Vagina (tissue), 2 donors: ENCODE measurements at regions not wholly inside any gene's neighbourhood (a gene's known extent, or its start where the extent isn't known, plus 50 kb on each side); places are given as distances from the start of the nearest gene placed in this dataset.
A peak's percentile ranks its signal among the peaks of the same experiment; 100 is the strongest.

Source experiments
- DNase-seq, 2 donors: peaks; one replicate each; pipeline ENCODE4 v3.0.0-alpha.2; 2017; ENCODE audit errors: extremely low spot score in 2 of 2
- H3K27ac ChIP-seq: fragments of 200-600 bp; sonication (generic); one replicate; pipeline ENCODE4 v1.5.1; 2019
- H3K27me3 ChIP-seq: fragments of 200-600 bp; sonication (generic); one replicate; pipeline ENCODE4 v1.5.1; 2019
- H3K36me3 ChIP-seq, 2 donors: fragments of 200-600 bp; sonication (generic); one replicate each; pipeline ENCODE4 v1.5.1; 2017 to 2019
- H3K4me1 ChIP-seq: fragments of 200-600 bp; sonication (generic); one replicate; pipeline ENCODE4 v1.5.1; 2019
- H3K4me3 ChIP-seq, 2 donors: fragments of 200-600 bp; sonication (generic); 1 replicate in 1 of 2; 2 replicates in 1 of 2; pipeline ENCODE4 v1.5.1; 2016 to 2019
- H3K9me3 ChIP-seq: fragments of 200-600 bp; sonication (generic); one replicate; pipeline ENCODE4 v1.5.1; 2019
- POLR2A ChIP-seq, 2 donors: fragments of 450-650 bp; IDR thresholded peaks; one replicate each; pipeline ENCODE4 v1.6.1; 2017; ENCODE audit warnings: antibody characterized with exemption in 2 of 2, mild to moderate bottlenecking in 2 of 2, moderate library complexity in 2 of 2
- POLR2AphosphoS5 ChIP-seq, 2 donors: sonication (generic); formaldehyde crosslinking; IDR thresholded peaks; one replicate each; pipeline ENCODE4 v1.9.0; 2017; ENCODE audit warnings: antibody characterized with exemption in 2 of 2, mild to moderate bottlenecking in 2 of 2, low read depth in 1 of 2; ENCODE audit not compliant: insufficient read depth in 1 of 2
- intact Hi-C: fragments of 100-400 bp; cut with DNase I; formaldehyde crosslinking; loops from one replicate; pipeline ENCODE4 v1.15.1; 2023
- TF ChIP-seq, protein P1 (sequence below), 3 experiments: fragments of 450-650 bp in 2 of 3; fragments of 200-600 bp in 1 of 3; sonication (generic) in 1 of 3; IDR thresholded peaks; one replicate each; pipeline ENCODE4 v1.5.1; 2017 to 2019; ENCODE audit warnings: antibody characterized with exemption in 3 of 3, mild to moderate bottlenecking in 2 of 3, moderate library complexity in 2 of 3

GRCh38 chr2:235149240-235149659 is 197.4 kb downstream of the SH3BP4 start:
- Histone ChIP-seq H3K36me3 (no peaks in the 10 kb centered on the region), H3K9me3 (no peaks in the 10 kb centered on the region), H3K27ac (no peak overlapping the region), H3K4me1 (no peaks in the 10 kb centered on the region), H3K27me3 (no peaks in the 10 kb centered on the region), H3K4me3 (no peak overlapping the region)
- TF ChIP-seq, protein P1, sequence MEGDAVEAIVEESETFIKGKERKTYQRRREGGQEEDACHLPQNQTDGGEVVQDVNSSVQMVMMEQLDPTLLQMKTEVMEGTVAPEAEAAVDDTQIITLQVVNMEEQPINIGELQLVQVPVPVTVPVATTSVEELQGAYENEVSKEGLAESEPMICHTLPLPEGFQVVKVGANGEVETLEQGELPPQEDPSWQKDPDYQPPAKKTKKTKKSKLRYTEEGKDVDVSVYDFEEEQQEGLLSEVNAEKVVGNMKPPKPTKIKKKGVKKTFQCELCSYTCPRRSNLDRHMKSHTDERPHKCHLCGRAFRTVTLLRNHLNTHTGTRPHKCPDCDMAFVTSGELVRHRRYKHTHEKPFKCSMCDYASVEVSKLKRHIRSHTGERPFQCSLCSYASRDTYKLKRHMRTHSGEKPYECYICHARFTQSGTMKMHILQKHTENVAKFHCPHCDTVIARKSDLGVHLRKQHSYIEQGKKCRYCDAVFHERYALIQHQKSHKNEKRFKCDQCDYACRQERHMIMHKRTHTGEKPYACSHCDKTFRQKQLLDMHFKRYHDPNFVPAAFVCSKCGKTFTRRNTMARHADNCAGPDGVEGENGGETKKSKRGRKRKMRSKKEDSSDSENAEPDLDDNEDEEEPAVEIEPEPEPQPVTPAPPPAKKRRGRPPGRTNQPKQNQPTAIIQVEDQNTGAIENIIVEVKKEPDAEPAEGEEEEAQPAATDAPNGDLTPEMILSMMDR (IDR thresholded peaks at IDR 0.05) = no peak
- TF ChIP-seq POLR2AphosphoS5 (IDR thresholded peaks at IDR 0.05; ENCODE audit: insufficient read depth in 1 of 2, low read depth in 1 of 2) (no peak), POLR2A (IDR thresholded peaks at IDR 0.05) (no peak)
- peak in 1 of 2 donors; percentile 25 for DNase-seq
- intact Hi-C loops = no loop called here

DNA sequence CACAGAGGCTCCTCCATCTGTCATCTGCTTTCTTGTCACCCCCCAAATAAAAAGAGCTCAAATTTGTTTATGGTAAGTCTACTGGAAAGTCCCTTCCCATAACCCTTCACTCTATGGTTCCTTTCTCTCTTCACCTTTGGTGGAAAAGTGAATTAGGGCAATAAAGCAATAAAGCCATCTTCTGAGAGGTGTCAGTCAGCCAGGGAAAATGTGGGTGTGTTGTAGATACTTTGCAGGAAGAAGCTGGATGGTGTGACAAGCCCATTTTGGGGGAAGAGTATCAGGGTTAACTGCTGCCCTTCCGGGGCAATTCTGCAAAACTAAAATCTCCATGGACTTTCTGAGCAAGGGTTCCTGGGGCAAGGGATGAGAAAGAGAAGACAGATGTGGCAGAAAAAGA is 197.9 kb downstream of the SH3BP4 start:
- intact Hi-C loops = no loop called here
- Histone ChIP-seq H3K27me3 (no peaks in the 10 kb centered on the region), H3K4me3 (no peak overlapping the region), H3K27ac (no peak overlapping the region), H3K9me3 (no peaks in the 10 kb centered on the region), H3K4me1 (no peaks in the 10 kb centered on the region), H3K36me3 (no peaks in the 10 kb centered on the region)
- TF ChIP-seq, protein P1 (IDR thresholded peaks at IDR 0.05) = no peak
- no peak for TF ChIP-seq POLR2A (IDR thresholded peaks at IDR 0.05)
- no peak for TF ChIP-seq POLR2AphosphoS5 (IDR thresholded peaks at IDR 0.05; ENCODE audit: insufficient read depth in 1 of 2, low read depth in 1 of 2)
- no peak for DNase-seq

DNA sequence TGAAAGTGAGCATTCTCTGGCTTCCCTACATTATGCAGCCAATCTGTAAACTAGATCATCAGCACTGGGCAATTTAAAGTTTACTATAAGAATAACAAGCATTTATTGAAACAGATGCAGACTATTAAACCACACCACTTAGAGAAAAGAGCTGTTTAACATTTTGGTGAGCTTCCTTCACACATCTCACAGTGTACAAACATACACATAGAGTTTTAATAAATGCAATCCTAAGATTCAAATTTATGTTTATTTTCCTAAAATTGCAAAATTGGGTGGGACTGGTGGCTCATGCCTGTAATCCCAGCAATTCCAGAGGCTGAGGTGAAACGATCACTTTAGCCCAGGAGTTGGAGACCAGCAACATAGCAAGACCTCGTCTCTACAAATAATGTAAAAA is 199.3 kb downstream of the SH3BP4 start:
- DNase-seq = no peak
- H3K9me3 ChIP-seq = no peaks in the 10 kb centered on the region
- H3K27me3 ChIP-seq = no peaks in the 10 kb centered on the region
- TF ChIP-seq POLR2A (IDR thresholded peaks at IDR 0.05) = no peak
- TF ChIP-seq POLR2AphosphoS5 (IDR thresholded peaks at IDR 0.05; ENCODE audit: insufficient read depth in 1 of 2, low read depth in 1 of 2) = no peak
- TF ChIP-seq, protein P1 (IDR thresholded peaks at IDR 0.05) = no peak
- no peak overlapping the region for H3K27ac ChIP-seq
- intact Hi-C loops = no loop called here
- H3K4me1 ChIP-seq = no peaks in the 10 kb centered on the region
- no peak overlapping the region for H3K4me3 ChIP-seq
- H3K36me3 ChIP-seq = no peaks in the 10 kb centered on the region

DNA sequence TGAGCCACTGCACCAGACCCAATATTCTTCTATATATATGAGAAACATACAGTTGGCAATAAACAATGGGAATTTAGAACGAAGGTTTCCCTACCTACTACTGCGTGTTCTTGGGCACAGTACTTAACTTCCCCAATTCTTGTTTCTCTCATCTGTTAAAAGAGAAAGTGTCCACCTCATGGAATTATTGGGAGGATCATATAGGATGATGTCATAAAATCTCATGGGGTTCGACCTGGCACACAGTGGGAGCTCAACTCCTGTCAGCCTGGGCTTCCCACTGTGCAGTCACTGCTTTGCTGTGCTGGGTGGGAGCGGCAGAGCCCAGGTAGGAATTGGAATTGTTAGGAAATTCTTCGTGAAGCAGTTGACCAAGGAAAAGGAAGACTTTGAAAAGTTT is 203.3 kb downstream of the SH3BP4 start:
- Histone ChIP-seq H3K36me3 (no peaks in the 10 kb centered on the region), H3K4me3 (no peak overlapping the region), H3K27ac (no peak overlapping the region), H3K4me1 (no peaks in the 10 kb centered on the region), H3K27me3 (no peaks in the 10 kb centered on the region), H3K9me3 (no peaks in the 10 kb centered on the region)
- TF ChIP-seq, protein P1 (IDR thresholded peaks at IDR 0.05) = no peak
- TF ChIP-seq POLR2AphosphoS5 (IDR thresholded peaks at IDR 0.05; ENCODE audit: insufficient read depth in 1 of 2, low read depth in 1 of 2) (no peak), POLR2A (IDR thresholded peaks at IDR 0.05) (no peak)
- DNase-seq = no peak
- intact Hi-C loops = no loop called here

GRCh38 chr2:235156055-235156454 is 204.2 kb downstream of the SH3BP4 start:
- Histone ChIP-seq H3K36me3 (no peaks in the 10 kb centered on the region), H3K27me3 (no peaks in the 10 kb centered on the region)
- intact Hi-C loops = no loop called here

More at GRCh38 chr2:235156055-235156454, 204.2 kb downstream of the SH3BP4 start:
- H3K4me1 ChIP-seq = no peaks in the 10 kb centered on the region
- H3K4me3 ChIP-seq = no peak overlapping the region
- no peak overlapping the region for H3K27ac ChIP-seq
- DNase-seq = no peak
- no peaks in the 10 kb centered on the region for H3K9me3 ChIP-seq
- TF ChIP-seq, protein P1 (IDR thresholded peaks at IDR 0.05) = no peak
- no peak for TF ChIP-seq POLR2AphosphoS5 (IDR thresholded peaks at IDR 0.05; ENCODE audit: insufficient read depth in 1 of 2, low read depth in 1 of 2)
- no peak for TF ChIP-seq POLR2A (IDR thresholded peaks at IDR 0.05)
